GM12875 (cell line): ENCODE measurements at regions not wholly inside any gene's neighbourhood (a gene's known extent, or its start where the extent isn't known, plus 50 kb on each side); places are given as distances from the start of the nearest gene placed in this dataset.

Experiments
- H3K4me3 ChIP-seq: one replicate; pipeline ENCODE4 v1.5.1; 2011; ENCODE audit warnings: low read depth, low read length, control low read depth
- CTCF ChIP-seq: IDR thresholded peaks from 2 replicates; pipeline ENCODE4 v1.5.1; 2011; ENCODE audit warnings: low read depth, mild to moderate bottlenecking, control low read depth, inconsistent platforms, low read length, moderate library complexity, borderline replicate concordance; ENCODE audit not compliant: insufficient read depth

- H3K4me3 ChIP-seq, result no peak overlapping the region
- no peak for TF ChIP-seq CTCF
These were observed 629.9 kb downstream of the DIAPH3 start for GRCh38 chr13:59533561-59534555.

- H3K4me3 ChIP-seq, result no peak overlapping the region
- no peak for TF ChIP-seq CTCF
These were observed 628.9 kb downstream of the DIAPH3 start for GRCh38 chr13:59534806-59535205.

- TF ChIP-seq CTCF, result no peak
- H3K4me3 ChIP-seq, result no peak overlapping the region
These were observed 626.2 kb downstream of the DIAPH3 start for GRCh38 chr13:59537500-59537899.

GRCh38 chr13:59538512-59538911, 625.2 kb downstream of the DIAPH3 start:
- TF ChIP-seq CTCF, result no peak
- no peak overlapping the region for H3K4me3 ChIP-seq

GRCh38 chr13:59542303-59542702, 621.4 kb downstream of the DIAPH3 start:
- TF ChIP-seq CTCF, result no peak
- H3K4me3 ChIP-seq, result no peak overlapping the region

GRCh38 chr13:59543418-59543817, 620.3 kb downstream of the DIAPH3 start:
- no peak for TF ChIP-seq CTCF
- no peak overlapping the region for H3K4me3 ChIP-seq

- no peak for TF ChIP-seq CTCF
- no peak overlapping the region for H3K4me3 ChIP-seq
These were observed 618.7 kb downstream of the DIAPH3 start for GRCh38 chr13:59545007-59545406.
